Fibroblast of lung (primary cell): ENCODE measurements at regions not wholly inside any gene's neighbourhood (a gene's known extent, or its start where the extent isn't known, plus 50 kb on each side); places are given as distances from the start of the nearest gene placed in this dataset.

Experiments
- DNase-seq, 2 donors: peaks; one replicate each; pipeline versions ENCODE4 v3.0.0 to v3.0.0-alpha.2; 2010; ENCODE audit warnings: low read depth in 2 of 2
- H2AFZ ChIP-seq: 2 replicates; pipeline ENCODE4 v1.5.1; 2012; ENCODE audit warnings: low read length, control low read depth, inconsistent platforms
- H3K27ac ChIP-seq: 2 replicates; pipeline ENCODE4 v1.5.1; 2011; ENCODE audit warnings: low read length, control low read depth; ENCODE audit not compliant: insufficient read depth
- H3K27me3 ChIP-seq: 2 replicates; pipeline ENCODE4 v1.5.1; 2011; ENCODE audit warnings: mild to moderate bottlenecking, low read length; ENCODE audit not compliant: control insufficient read depth, insufficient read depth
- H3K36me3 ChIP-seq: 2 replicates; pipeline ENCODE4 v1.5.1; 2011; ENCODE audit warnings: low read length; ENCODE audit not compliant: control insufficient read depth, insufficient read depth
- H3K4me1 ChIP-seq: 2 replicates; pipeline ENCODE4 v1.5.1; 2011; ENCODE audit warnings: low read length; ENCODE audit not compliant: control insufficient read depth, insufficient read depth; ENCODE audit errors: extremely low read depth
- H3K4me2 ChIP-seq: 2 replicates; pipeline ENCODE4 v1.5.1; 2011; ENCODE audit warnings: low read length, control low read depth; ENCODE audit not compliant: insufficient read depth; ENCODE audit errors: extremely low read depth
- H3K4me3 ChIP-seq, 4 experiments: fragments of 200-600 bp in 1 of 4; sonication (generic) in 1 of 4; replicated peaks in 1 of 4; 2 replicates each; pipeline ENCODE4 v1.5.1; 2011 to 2016; ENCODE audit warnings: low read length in 4 of 4, low read depth in 3 of 4, mild to moderate bottlenecking in 3 of 4, control low read depth in 2 of 4, inconsistent platforms in 1 of 4, mixed read lengths in 1 of 4; ENCODE audit not compliant: insufficient read depth in 1 of 4; ENCODE audit errors: control extremely low read depth in 1 of 4
- H3K79me2 ChIP-seq: 2 replicates; pipeline ENCODE4 v1.5.1; 2012; ENCODE audit warnings: mild to moderate bottlenecking, low read length, inconsistent platforms; ENCODE audit not compliant: control insufficient read depth, insufficient read depth
- H3K9ac ChIP-seq: 2 replicates; pipeline ENCODE4 v1.5.1; 2011; ENCODE audit warnings: mild to moderate bottlenecking, low read length, control low read depth; ENCODE audit not compliant: insufficient read depth
- H3K9me3 ChIP-seq: 2 replicates; pipeline ENCODE4 v1.5.1; 2012; ENCODE audit warnings: low read depth, low read length; ENCODE audit not compliant: control insufficient read depth, insufficient read depth
- H4K20me1 ChIP-seq: 2 replicates; pipeline ENCODE4 v1.5.1; 2011; ENCODE audit warnings: low read length; ENCODE audit not compliant: control insufficient read depth, insufficient read depth; ENCODE audit errors: extremely low read depth
- CTCF ChIP-seq, 2 donors: IDR thresholded peaks in 1 of 2; conservative IDR thresholded peaks in 1 of 2; 1 replicate in 1 of 2; 2 replicates in 1 of 2; pipeline ENCODE4 v1.5.1; 2011 to 2012; ENCODE audit warnings: low read length in 2 of 2, control low read depth in 1 of 2, inconsistent platforms in 1 of 2, low read depth in 1 of 2, mild to moderate bottlenecking in 1 of 2
- EZH2 ChIP-seq: IDR thresholded peaks from 2 replicates; pipeline ENCODE4 v1.5.1; 2012; ENCODE audit warnings: low read length, control low read depth, mild to moderate bottlenecking; ENCODE audit errors: missing control alignments

DNA sequence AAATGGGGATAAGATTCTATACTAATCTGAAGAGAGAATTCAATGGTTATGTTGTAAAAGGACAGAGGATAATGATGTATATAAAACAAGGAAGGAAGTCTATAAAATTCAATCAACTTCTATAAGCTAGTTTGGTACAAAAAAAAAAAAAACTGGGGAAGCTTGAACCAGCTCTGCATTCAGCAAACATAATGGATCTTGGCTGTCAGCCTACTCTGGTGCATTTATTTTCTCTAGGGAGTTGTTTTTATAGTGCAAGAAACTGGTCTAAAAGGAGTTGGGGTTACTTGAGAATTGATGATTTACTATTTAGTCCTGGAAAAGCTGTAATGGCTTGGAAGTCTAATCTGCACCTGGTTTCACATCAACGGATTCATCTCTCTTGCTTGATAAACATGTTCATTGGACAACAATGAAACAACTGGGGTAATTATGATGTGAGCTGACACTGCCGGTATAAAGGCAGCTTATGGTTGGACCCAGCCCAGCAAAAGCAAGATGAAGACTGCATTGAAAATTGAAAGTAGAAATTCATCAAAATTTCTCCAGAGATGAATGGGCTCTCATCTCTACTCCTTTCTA, 199.4 kb upstream of the NRIP1 start:
- no peak for DNase-seq
- H3K4me2 ChIP-seq: no peak overlapping the region
- H3K27ac ChIP-seq: no peak overlapping the region
- H3K9ac ChIP-seq: no peak overlapping the region
- H3K4me1 ChIP-seq: no peaks in the 10 kb centered on the region
- TF ChIP-seq EZH2: no peak
- TF ChIP-seq CTCF (conservative IDR thresholded peaks at IDR 0.05 in 1 of 2, IDR thresholded peaks at IDR 0.05 in 1 of 2; ENCODE audit: low read depth in 1 of 2, low read length in 2 of 2): no peak
- H3K79me2 ChIP-seq: no peaks in the 10 kb centered on the region
- no peak overlapping the region for H2AFZ ChIP-seq
- H3K4me3 ChIP-seq: no peak overlapping the region
- no peaks in the 10 kb centered on the region for H3K36me3 ChIP-seq
- H4K20me1 ChIP-seq: no peaks in the 10 kb centered on the region
- H3K9me3 ChIP-seq: no peaks in the 10 kb centered on the region
- no peaks in the 10 kb centered on the region for H3K27me3 ChIP-seq

- H3K27ac ChIP-seq: no peak overlapping the region
- no peak overlapping the region for H3K4me2 ChIP-seq
- H3K36me3 ChIP-seq: no peaks in the 10 kb centered on the region
- no peaks in the 10 kb centered on the region for H3K9me3 ChIP-seq
- TF ChIP-seq CTCF (conservative IDR thresholded peaks at IDR 0.05 in 1 of 2, IDR thresholded peaks at IDR 0.05 in 1 of 2; ENCODE audit: low read depth in 1 of 2, low read length in 2 of 2): no peak
- H2AFZ ChIP-seq: no peak overlapping the region
- H3K27me3 ChIP-seq: no peaks in the 10 kb centered on the region
- no peak overlapping the region for H3K9ac ChIP-seq
- peak in 1 of 2 donors; percentile 60 for DNase-seq
- no peaks in the 10 kb centered on the region for H3K4me1 ChIP-seq
- H3K4me3 ChIP-seq: no peak overlapping the region
- H4K20me1 ChIP-seq: no peaks in the 10 kb centered on the region
- no peaks in the 10 kb centered on the region for H3K79me2 ChIP-seq
Measured at GRCh38 chr21:15272171-15272570, 207.4 kb upstream of the NRIP1 start.

DNA sequence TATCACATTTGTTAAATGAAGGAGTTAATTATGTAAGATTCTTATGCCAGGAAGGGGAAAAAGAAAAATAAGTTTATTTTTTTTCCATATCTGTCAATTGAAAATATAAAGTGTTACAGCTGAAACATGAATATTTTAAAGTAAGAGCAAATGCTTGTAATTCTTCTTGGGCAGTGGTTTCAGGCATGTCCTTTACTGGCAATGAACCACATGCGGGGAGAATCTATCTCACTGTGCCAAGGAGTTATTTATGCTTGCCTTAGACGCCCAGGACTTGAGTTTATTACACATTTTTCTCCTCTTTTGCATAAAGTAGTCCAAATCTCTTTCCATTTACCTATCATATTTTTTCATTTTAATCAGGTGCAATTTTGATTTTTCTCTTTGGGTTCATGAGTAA, 207.8 kb upstream of the NRIP1 start:
- no peak overlapping the region for H3K4me3 ChIP-seq
- no peaks in the 10 kb centered on the region for H3K4me1 ChIP-seq
- no peaks in the 10 kb centered on the region for H3K9me3 ChIP-seq
- no peak overlapping the region for H3K9ac ChIP-seq
- no peak overlapping the region for H3K27ac ChIP-seq
- H3K36me3 ChIP-seq: no peaks in the 10 kb centered on the region
- H4K20me1 ChIP-seq: no peaks in the 10 kb centered on the region
- H3K4me2 ChIP-seq: no peak overlapping the region
- no peak for TF ChIP-seq CTCF (conservative IDR thresholded peaks at IDR 0.05 in 1 of 2, IDR thresholded peaks at IDR 0.05 in 1 of 2; ENCODE audit: low read depth in 1 of 2, low read length in 2 of 2)
- no peak for TF ChIP-seq EZH2
- DNase-seq: peak in 1 of 2 donors; percentile 80
- no peaks in the 10 kb centered on the region for H3K79me2 ChIP-seq
- no peak overlapping the region for H2AFZ ChIP-seq
- no peaks in the 10 kb centered on the region for H3K27me3 ChIP-seq
